ENCODE measurements at regions not wholly inside any gene's neighbourhood (a gene's known extent, or its start where the extent isn't known, plus 50 kb on each side); places are given as distances from the start of the nearest gene placed in this dataset.

GRCh38 chr9:2907411-2907810 is 63.5 kb upstream of the PUM3 start:
- Histone ChIP-seq H3K36me3 (ENCODE audit: low read depth) (no peaks in the 10 kb centered on the region), H3K27ac (no peak overlapping the region), H3K27me3 (ENCODE audit: insufficient read depth, low read depth) (0 out of 2 replicates have a peak, but pooled peaks cover 4% of the 10 kb centered on the region), H3K4me1 (replicated peaks; ENCODE audit: insufficient read depth) (no peaks in the 10 kb centered on the region), H2AFZ (no peak overlapping the region), H3K9me3 (ENCODE audit: insufficient read depth, low read depth) (no peaks in the 10 kb centered on the region), H3K4me3 (no peak overlapping the region), H4K20me1 (ENCODE audit: insufficient read depth) (no peaks in the 10 kb centered on the region), H3K9me2 (ENCODE audit: insufficient read depth) (no peaks in the 10 kb centered on the region), H3K4me2 (no peak overlapping the region), H3F3A (ENCODE audit: insufficient read depth, low read depth) (no peaks in the 10 kb centered on the region), H3K79me2 (ENCODE audit: low read depth) (no peaks in the 10 kb centered on the region)
- DNase-seq, result no peak
- BruUV-seq (replicated peaks), result no TSS peak
- intact Hi-C loops (cut with micrococcal nuclease; ENCODE audit: unreplicated experiment), result no loop called here
- CTCF ChIA-PET, result no interaction called here
- TF ChIP-seq EZH2 (IDR thresholded peaks at IDR 0.05; ENCODE audit: low read depth) (no peak), CTCF (conservative IDR thresholded peaks at IDR 0.05) (no peak)
- POLR2A ChIA-PET (ENCODE audit: unreplicated experiment), result no interaction called here

GRCh38 chr9:2904242-2904930 is 60.5 kb upstream of the PUM3 start:
- no peak for DNase-seq
- no peak overlapping the region for H3K27ac ChIP-seq
- no peaks in the 10 kb centered on the region for H3F3A ChIP-seq (ENCODE audit: insufficient read depth, low read depth)
- no peaks in the 10 kb centered on the region for H3K9me3 ChIP-seq (ENCODE audit: insufficient read depth, low read depth)
- no peaks in the 10 kb centered on the region for H3K4me1 ChIP-seq (replicated peaks; ENCODE audit: insufficient read depth)
- no peak for TF ChIP-seq CTCF (conservative IDR thresholded peaks at IDR 0.05)
- no peak for TF ChIP-seq EZH2 (IDR thresholded peaks at IDR 0.05; ENCODE audit: low read depth)
- H3K36me3 ChIP-seq (ENCODE audit: low read depth), result no peaks in the 10 kb centered on the region
- no peak overlapping the region for H3K4me2 ChIP-seq
- H4K20me1 ChIP-seq (ENCODE audit: insufficient read depth), result no peaks in the 10 kb centered on the region
- 0 out of 2 replicates have a peak, but pooled peaks cover 4% of the 10 kb centered on the region for H3K27me3 ChIP-seq (ENCODE audit: insufficient read depth, low read depth)
- BruUV-seq (replicated peaks), result no TSS peak
- no peak overlapping the region for H2AFZ ChIP-seq
- H3K4me3 ChIP-seq, result no peak overlapping the region
- ChIA-PET POLR2A (ENCODE audit: unreplicated experiment) (no interaction called here), CTCF (no interaction called here)
- no peaks in the 10 kb centered on the region for H3K9me2 ChIP-seq (ENCODE audit: insufficient read depth)
- intact Hi-C loops (cut with micrococcal nuclease; ENCODE audit: unreplicated experiment), result no loop called here
- no peaks in the 10 kb centered on the region for H3K79me2 ChIP-seq (ENCODE audit: low read depth)

All from PC-9 (cell line).